ENCODE measurements at regions not wholly inside any gene's neighbourhood (a gene's known extent, or its start where the extent isn't known, plus 50 kb on each side); places are given as distances from the start of the nearest gene placed in this dataset.

- ChIA-PET POLR2A (ENCODE audit: low non-redundant PET) (no interaction called here), CTCF (no interaction called here)
- Histone ChIP-seq H3K27me3 (replicated peaks; ENCODE audit: insufficient read depth, low read depth, low read length, poor library complexity) (peaks cover 30% of the 10 kb centered on the region), H3K27ac (ENCODE audit: low read depth, low read length, poor library complexity, severe bottlenecking) (no peak overlapping the region), H3K4me1 (ENCODE audit: insufficient read depth, low read length, poor library complexity, severe bottlenecking) (no peaks in the 10 kb centered on the region), H3K9me3 (ENCODE audit: low read depth, low read length, poor library complexity, severe bottlenecking) (no peaks in the 10 kb centered on the region), H3K4me3 (ENCODE audit: low read depth, low read length, poor library complexity, severe bottlenecking) (no peak overlapping the region), H3K36me3 (ENCODE audit: insufficient read depth, low read length, poor library complexity, severe bottlenecking) (no peaks in the 10 kb centered on the region)
- BruUV-seq (replicated peaks) = no TSS peak
- TF ChIP-seq CTCF (conservative IDR thresholded peaks at IDR 0.05; ENCODE audit: low read depth, low read length) (no peak), EZH2 (IDR thresholded peaks at IDR 0.05; ENCODE audit: borderline replicate concordance, low read depth, low read length, poor library complexity, severe bottlenecking) (no peak)
- DNase-seq (ENCODE audit: low spot score) = no peak
- intact Hi-C loops (cut with micrococcal nuclease; ENCODE audit: unreplicated experiment) = no loop called here
These were observed 159.0 kb downstream of the MIS18A start for GRCh38 chr21:32119811-32120210.

GRCh38 chr21:32119389-32119788, 159.5 kb downstream of the MIS18A start:
- peaks cover 33% of the 10 kb centered on the region for H3K27me3 ChIP-seq (replicated peaks; ENCODE audit: insufficient read depth, low read depth, low read length, poor library complexity)
- TF ChIP-seq EZH2 (IDR thresholded peaks at IDR 0.05; ENCODE audit: borderline replicate concordance, low read depth, low read length, poor library complexity, severe bottlenecking) (no peak), CTCF (conservative IDR thresholded peaks at IDR 0.05; ENCODE audit: low read depth, low read length) (no peak)
- no peak for DNase-seq (ENCODE audit: low spot score)
- BruUV-seq (replicated peaks) = no TSS peak
- intact Hi-C loops (cut with micrococcal nuclease; ENCODE audit: unreplicated experiment) = no loop called here
- no peaks in the 10 kb centered on the region for H3K4me1 ChIP-seq (ENCODE audit: insufficient read depth, low read length, poor library complexity, severe bottlenecking)
- H3K36me3 ChIP-seq (ENCODE audit: insufficient read depth, low read length, poor library complexity, severe bottlenecking) = no peaks in the 10 kb centered on the region
- H3K9me3 ChIP-seq (ENCODE audit: low read depth, low read length, poor library complexity, severe bottlenecking) = no peaks in the 10 kb centered on the region
- ChIA-PET POLR2A (ENCODE audit: low non-redundant PET) (interaction anchor here (0.5 kb wide), 1 partner anchor 125 kb away, joined by 3 read pairs; no protein-coding TSS in a partner anchor), CTCF (no interaction called here)
- no peak overlapping the region for H3K4me3 ChIP-seq (ENCODE audit: low read depth, low read length, poor library complexity, severe bottlenecking)
- H3K27ac ChIP-seq (ENCODE audit: low read depth, low read length, poor library complexity, severe bottlenecking) = no peak overlapping the region

GRCh38 chr21:32114419-32115035, 164.3 kb downstream of the MIS18A start:
- POLR2A ChIA-PET (ENCODE audit: low non-redundant PET) = no interaction called here
- no peak for TF ChIP-seq CTCF (conservative IDR thresholded peaks at IDR 0.05; ENCODE audit: low read depth, low read length)
- Histone ChIP-seq H3K36me3 (ENCODE audit: insufficient read depth, low read length, poor library complexity, severe bottlenecking) (no peaks in the 10 kb centered on the region), H3K27ac (ENCODE audit: low read depth, low read length, poor library complexity, severe bottlenecking) (no peak overlapping the region), H3K4me1 (ENCODE audit: insufficient read depth, low read length, poor library complexity, severe bottlenecking) (no peaks in the 10 kb centered on the region), H3K9me3 (ENCODE audit: low read depth, low read length, poor library complexity, severe bottlenecking) (no peaks in the 10 kb centered on the region), H3K4me3 (ENCODE audit: low read depth, low read length, poor library complexity, severe bottlenecking) (no peak overlapping the region), H3K27me3 (replicated peaks; ENCODE audit: insufficient read depth, low read depth, low read length, poor library complexity) (peaks cover 53% of the 10 kb centered on the region)
- no TSS peak for BruUV-seq (replicated peaks)
- CTCF ChIA-PET = no interaction called here
- intact Hi-C loops (cut with micrococcal nuclease; ENCODE audit: unreplicated experiment) = no loop called here
- DNase-seq (ENCODE audit: low spot score) = no peak

Measured in A673 (cell line).